H1 (cell line): ENCODE measurements at regions not wholly inside any gene's neighbourhood (a gene's known extent, or its start where the extent isn't known, plus 50 kb on each side); places are given as distances from the start of the nearest gene placed in this dataset.

Experiments
- CHD7 ChIP-seq: fragments of 300-600 bp; sonication (generic); IDR thresholded peaks from 2 replicates; pipeline ENCODE4 v1.7.1; 2012; ENCODE audit warnings: low read length, moderate library complexity, mild to moderate bottlenecking, inconsistent platforms; ENCODE audit not compliant: insufficient replicate concordance

GRCh38 chr7:33824911-33825459, 80.4 kb upstream of the BMPER start (continued):
- no peak for TF ChIP-seq CHD7
